DND-41 (cell line): ENCODE measurements at regions not wholly inside any gene's neighbourhood (a gene's known extent, or its start where the extent isn't known, plus 50 kb on each side); places are given as distances from the start of the nearest gene placed in this dataset.

ENCODE experiments used
- ATAC-seq: fragments of 200-7000 bp; cut with Tn5 transposase; 3 replicates; pipeline ENCODE4 v1.9.1; 2021; ENCODE audit warnings: low read depth; ENCODE audit not compliant: insufficient read depth
- DNase-seq: peaks from one replicate; pipeline ENCODE4 v3.0.0-alpha.2; 2020
- H2AFZ ChIP-seq: 2 replicates; pipeline ENCODE4 v1.6.0; 2012; ENCODE audit warnings: low read depth, low read length
- H3K27ac ChIP-seq: 2 replicates; pipeline ENCODE4 v1.5.1; 2012; ENCODE audit warnings: low read length, inconsistent platforms
- H3K27me3 ChIP-seq: fragments of 200-600 bp; sonication (generic); 2 replicates; pipeline ENCODE4 v1.6.0; 2012; ENCODE audit warnings: low read length, mild to moderate bottlenecking, inconsistent platforms; ENCODE audit not compliant: insufficient read depth, poor library complexity
- H3K36me3 ChIP-seq: 2 replicates; pipeline ENCODE4 v1.5.1; 2012; ENCODE audit warnings: low read length, inconsistent platforms; ENCODE audit not compliant: insufficient read depth
- H3K4me1 ChIP-seq: 2 replicates; pipeline ENCODE4 v1.5.1; 2012; ENCODE audit warnings: mild to moderate bottlenecking, low read length; ENCODE audit not compliant: insufficient read depth
- H3K4me2 ChIP-seq: 2 replicates; pipeline ENCODE4 v1.6.0; 2012; ENCODE audit warnings: mild to moderate bottlenecking, moderate library complexity, low read length, inconsistent platforms; ENCODE audit not compliant: insufficient read depth
- H3K4me3 ChIP-seq, 2 experiments: fragments of 200-600 bp in 1 of 2; shearing (Covaris generic) in 1 of 2; 2 replicates each; pipeline ENCODE4 v1.5.1; 2012 to 2016; ENCODE audit warnings: inconsistent platforms in 2 of 2, low read length in 2 of 2, mild to moderate bottlenecking in 2 of 2, low read depth in 1 of 2, moderate library complexity in 1 of 2
- H3K79me2 ChIP-seq: 2 replicates; pipeline ENCODE4 v1.6.0; 2012; ENCODE audit warnings: low read length, inconsistent platforms; ENCODE audit not compliant: insufficient read depth
- H3K9ac ChIP-seq: 2 replicates; pipeline ENCODE4 v1.6.0; 2012; ENCODE audit warnings: low read depth, mild to moderate bottlenecking, inconsistent platforms, low read length, moderate library complexity
- H3K9me3 ChIP-seq: 2 replicates; pipeline ENCODE4 v1.5.1; 2012; ENCODE audit warnings: low read length, moderate library complexity, mild to moderate bottlenecking, inconsistent platforms; ENCODE audit not compliant: insufficient read depth, severe bottlenecking
- H4K20me1 ChIP-seq: 2 replicates; pipeline ENCODE4 v1.6.0; 2012; ENCODE audit warnings: low read length; ENCODE audit not compliant: insufficient read depth
- CTCF ChIP-seq: IDR thresholded peaks from 2 replicates; pipeline ENCODE4 v1.5.1; 2012; ENCODE audit warnings: borderline replicate concordance, low read length, moderate library complexity, mild to moderate bottlenecking; ENCODE audit not compliant: poor library complexity, severe bottlenecking; ENCODE audit errors: extremely low read depth
- EZH2 ChIP-seq: IDR thresholded peaks from 3 replicates; pipeline ENCODE4 v1.6.1; 2012; ENCODE audit warnings: borderline replicate concordance, low read depth, mild to moderate bottlenecking, moderate library complexity, low read length, inconsistent platforms; ENCODE audit not compliant: severe bottlenecking

- Histone ChIP-seq H3K9me3 (peaks cover 3% of the 10 kb centered on the region), H3K9ac (no peak overlapping the region), H3K27ac (no peak overlapping the region), H3K36me3 (no peaks in the 10 kb centered on the region), H4K20me1 (no peaks in the 10 kb centered on the region), H3K4me1 (no peaks in the 10 kb centered on the region), H3K4me3 (no peak overlapping the region), H3K27me3 (no peaks in the 10 kb centered on the region), H2AFZ (no peak overlapping the region), H3K79me2 (no peaks in the 10 kb centered on the region), H3K4me2 (no peak overlapping the region)
- no peak for DNase-seq
- TF ChIP-seq EZH2 (no peak), CTCF (no peak)
- no peak for ATAC-seq
Measured at GRCh38 chr2:144694456-144694855, 174.5 kb upstream of the ZEB2 start.

DNA sequence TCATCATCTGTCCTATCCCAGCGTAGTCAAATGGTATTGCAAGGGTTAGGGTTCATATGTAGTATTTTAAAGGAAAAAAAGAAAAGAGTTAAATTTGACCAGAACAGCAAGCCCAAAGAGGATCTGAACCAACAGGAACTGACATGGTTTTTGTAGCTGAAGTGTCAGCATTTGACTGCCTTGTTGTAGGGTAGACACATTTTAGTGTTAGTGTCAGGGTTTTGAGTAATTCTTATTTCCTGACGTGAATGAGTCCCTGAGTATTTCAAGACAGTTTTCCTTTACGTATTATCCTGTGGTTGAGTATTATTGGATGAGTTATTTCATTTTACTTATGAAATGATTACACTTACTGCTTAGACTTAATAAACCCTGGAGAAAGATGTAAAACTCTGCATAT, 173.3 kb upstream of the ZEB2 start:
- no peak overlapping the region for H3K27ac ChIP-seq
- H3K27me3 ChIP-seq = no peaks in the 10 kb centered on the region
- no peak for DNase-seq
- no peak overlapping the region for H2AFZ ChIP-seq
- H4K20me1 ChIP-seq = no peaks in the 10 kb centered on the region
- H3K4me2 ChIP-seq = no peak overlapping the region
- no peaks in the 10 kb centered on the region for H3K36me3 ChIP-seq
- TF ChIP-seq CTCF (no peak), EZH2 (no peak)
- H3K9me3 ChIP-seq = peaks cover 3% of the 10 kb centered on the region
- no peak for ATAC-seq
- H3K9ac ChIP-seq = no peak overlapping the region
- no peaks in the 10 kb centered on the region for H3K79me2 ChIP-seq
- no peak overlapping the region for H3K4me3 ChIP-seq
- H3K4me1 ChIP-seq = peaks cover 2% of the 10 kb centered on the region; the same call in 1 of the 2 replicates

DNA sequence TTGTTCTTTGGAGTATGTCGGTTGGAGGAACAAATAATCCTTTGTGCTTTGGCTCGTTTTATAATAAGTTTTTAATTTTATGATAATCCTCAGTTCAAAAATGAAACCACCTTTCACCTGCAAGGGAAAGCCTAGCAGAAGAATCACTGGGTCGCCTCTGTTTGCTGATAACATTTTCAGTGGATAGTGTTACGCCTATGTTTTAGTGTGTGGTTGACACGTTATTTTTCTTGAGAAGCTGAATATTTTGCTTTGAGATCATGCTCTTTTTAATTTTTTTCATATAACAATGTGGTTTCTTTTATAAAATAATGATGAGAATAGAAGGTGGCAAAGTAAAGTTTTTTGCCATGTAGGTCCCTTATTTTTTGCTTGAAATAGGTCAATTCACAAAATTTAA, 172.7 kb upstream of the ZEB2 start:
- ATAC-seq (no peak), DNase-seq (no peak)
- no peak overlapping the region for H3K4me3 ChIP-seq
- no peak overlapping the region for H2AFZ ChIP-seq
- peaks cover 3% of the 10 kb centered on the region for H3K9me3 ChIP-seq
- H3K27ac ChIP-seq = no peak overlapping the region
- no peaks in the 10 kb centered on the region for H3K36me3 ChIP-seq
- H4K20me1 ChIP-seq = no peaks in the 10 kb centered on the region
- no peaks in the 10 kb centered on the region for H3K27me3 ChIP-seq
- H3K79me2 ChIP-seq = no peaks in the 10 kb centered on the region
- H3K9ac ChIP-seq = no peak overlapping the region
- H3K4me2 ChIP-seq = no peak overlapping the region
- TF ChIP-seq EZH2 (no peak), CTCF (no peak)
- H3K4me1 ChIP-seq = peaks cover 2% of the 10 kb centered on the region; the same call in 1 of the 2 replicates

- TF ChIP-seq EZH2 (no peak), CTCF (no peak)
- Histone ChIP-seq H3K9ac (no peak overlapping the region), H3K4me1 (peaks cover 2% of the 10 kb centered on the region; the same call in 1 of the 2 replicates)
Measured at GRCh38 chr2:144690771-144691170, 170.9 kb upstream of the ZEB2 start.

More at GRCh38 chr2:144690771-144691170, 170.9 kb upstream of the ZEB2 start:
- Histone ChIP-seq H3K79me2 (no peaks in the 10 kb centered on the region), H4K20me1 (no peaks in the 10 kb centered on the region), H3K36me3 (no peaks in the 10 kb centered on the region), H3K9me3 (no peaks in the 10 kb centered on the region), H2AFZ (no peak overlapping the region), H3K27ac (no peak overlapping the region), H3K4me2 (no peak overlapping the region), H3K27me3 (no peaks in the 10 kb centered on the region), H3K4me3 (no peak overlapping the region)
- ATAC-seq (no peak), DNase-seq (no peak)
